ENCODE measurements at regions not wholly inside any gene's neighbourhood (a gene's known extent, or its start where the extent isn't known, plus 50 kb on each side); places are given as distances from the start of the nearest gene placed in this dataset.

- Histone ChIP-seq H3K9me3 (ENCODE audit: control insufficient read depth, low read length) (no peaks in the 10 kb centered on the region), H3K4me3 (ENCODE audit: low read length) (no peak overlapping the region), H3K27me3 (ENCODE audit: control insufficient read depth, insufficient read depth) (no peaks in the 10 kb centered on the region), H3K27ac (ENCODE audit: low read length) (no peak overlapping the region), H3K4me1 (ENCODE audit: control insufficient read depth, insufficient read depth, low read length) (no peaks in the 10 kb centered on the region)
- DNase-seq (no peak), ATAC-seq (no peak)
- intact Hi-C loops (cut with DNase I): no loop called here
- 61% methylated on average over 6 of the region's 6 CpGs for WGBS
These were observed 255.0 kb downstream of the CBLN1 start for GRCh38 chr16:49026566-49027181.

- intact Hi-C loops (cut with DNase I): no loop called here
- H3K9me3 ChIP-seq (ENCODE audit: control insufficient read depth, low read length): no peaks in the 10 kb centered on the region
These were observed 256.7 kb downstream of the CBLN1 start for GRCh38 chr16:49024896-49025295.

GRCh38 chr16:49024016-49024415 lies 257.6 kb downstream of the CBLN1 start:
- DNase-seq (no peak), ATAC-seq (no peak)
- Histone ChIP-seq H3K27ac (ENCODE audit: low read length) (no peak overlapping the region), H3K4me1 (ENCODE audit: control insufficient read depth, insufficient read depth, low read length) (no peaks in the 10 kb centered on the region), H3K4me3 (ENCODE audit: low read length) (no peak overlapping the region), H3K9me3 (ENCODE audit: control insufficient read depth, low read length) (no peaks in the 10 kb centered on the region), H3K27me3 (ENCODE audit: control insufficient read depth, insufficient read depth) (no peaks in the 10 kb centered on the region)
- intact Hi-C loops (cut with DNase I): no loop called here
- WGBS: 90% methylated on average over 7 of the region's 7 CpGs

More at GRCh38 chr16:49024896-49025295, 256.7 kb downstream of the CBLN1 start:
- no peaks in the 10 kb centered on the region for H3K27me3 ChIP-seq (ENCODE audit: control insufficient read depth, insufficient read depth)
- WGBS: 59% methylated on average over 8 of the region's 8 CpGs
- peak in 1 of 3 donors; percentile 41 for DNase-seq
- ATAC-seq: no peak
- no peak overlapping the region for H3K4me3 ChIP-seq (ENCODE audit: low read length)
- H3K4me1 ChIP-seq (ENCODE audit: control insufficient read depth, insufficient read depth, low read length): no peaks in the 10 kb centered on the region
- no peak overlapping the region for H3K27ac ChIP-seq (ENCODE audit: low read length)

GRCh38 chr16:49023050-49023449 lies 258.6 kb downstream of the CBLN1 start:
- ATAC-seq (peak; percentile 37 to 46), DNase-seq (peak in 1 of 3 donors; percentile 54)
- Histone ChIP-seq H3K4me3 (ENCODE audit: low read length) (no peak overlapping the region), H3K27me3 (ENCODE audit: control insufficient read depth, insufficient read depth) (no peaks in the 10 kb centered on the region), H3K9me3 (ENCODE audit: control insufficient read depth, low read length) (no peaks in the 10 kb centered on the region), H3K27ac (ENCODE audit: low read length) (no peak overlapping the region), H3K4me1 (ENCODE audit: control insufficient read depth, insufficient read depth, low read length) (no peaks in the 10 kb centered on the region)
- intact Hi-C loops (cut with DNase I): no loop called here
- 16% methylated on average over 4 of the region's 4 CpGs for WGBS

GRCh38 chr16:49022351-49022963 lies 259.2 kb downstream of the CBLN1 start:
- no peaks in the 10 kb centered on the region for H3K27me3 ChIP-seq (ENCODE audit: control insufficient read depth, insufficient read depth)
- no peaks in the 10 kb centered on the region for H3K4me1 ChIP-seq (ENCODE audit: control insufficient read depth, insufficient read depth, low read length)
- ATAC-seq (no peak), DNase-seq (no peak)
- H3K9me3 ChIP-seq (ENCODE audit: control insufficient read depth, low read length): no peaks in the 10 kb centered on the region
- intact Hi-C loops (cut with DNase I): no loop called here
- H3K27ac ChIP-seq (ENCODE audit: low read length): no peak overlapping the region
- no peak overlapping the region for H3K4me3 ChIP-seq (ENCODE audit: low read length)
- WGBS: 71% methylated on average over 12 of the region's 12 CpGs

- H3K9me3 ChIP-seq (ENCODE audit: control insufficient read depth, low read length): no peaks in the 10 kb centered on the region
- H3K27ac ChIP-seq (ENCODE audit: low read length): no peak overlapping the region
- H3K4me3 ChIP-seq (ENCODE audit: low read length): no peak overlapping the region
- 47% methylated on average over 9 of the region's 9 CpGs for WGBS
- no peaks in the 10 kb centered on the region for H3K4me1 ChIP-seq (ENCODE audit: control insufficient read depth, insufficient read depth, low read length)
- no peaks in the 10 kb centered on the region for H3K27me3 ChIP-seq (ENCODE audit: control insufficient read depth, insufficient read depth)
- ATAC-seq (no peak), DNase-seq (no peak)
- intact Hi-C loops (cut with DNase I): no loop called here
These were observed 260.5 kb downstream of the CBLN1 start for GRCh38 chr16:49021136-49021535.

- DNase-seq: no peak
- no peak for ATAC-seq
- Histone ChIP-seq H3K27ac (ENCODE audit: low read length) (no peak overlapping the region), H3K4me3 (ENCODE audit: low read length) (no peak overlapping the region), H3K9me3 (ENCODE audit: control insufficient read depth, low read length) (no peaks in the 10 kb centered on the region), H3K27me3 (ENCODE audit: control insufficient read depth, insufficient read depth) (no peaks in the 10 kb centered on the region), H3K4me1 (ENCODE audit: control insufficient read depth, insufficient read depth, low read length) (no peaks in the 10 kb centered on the region)
- intact Hi-C loops (cut with DNase I): no loop called here
- WGBS: 43% methylated on average over 5 of the region's 5 CpGs
These were observed 261.2 kb downstream of the CBLN1 start for GRCh38 chr16:49020436-49020835.

- Histone ChIP-seq H3K9me3 (ENCODE audit: control insufficient read depth, low read length) (no peaks in the 10 kb centered on the region), H3K4me1 (ENCODE audit: control insufficient read depth, insufficient read depth, low read length) (no peaks in the 10 kb centered on the region), H3K4me3 (ENCODE audit: low read length) (no peak overlapping the region), H3K27me3 (ENCODE audit: control insufficient read depth, insufficient read depth) (no peaks in the 10 kb centered on the region), H3K27ac (ENCODE audit: low read length) (no peak overlapping the region)
- DNase-seq (no peak), ATAC-seq (no peak)
- WGBS: 69% methylated on average over 13 of the region's 13 CpGs
- intact Hi-C loops (cut with DNase I): no loop called here
These were observed 261.8 kb downstream of the CBLN1 start for GRCh38 chr16:49019831-49020230.

GRCh38 chr16:49019081-49019633 lies 262.5 kb downstream of the CBLN1 start:
- no peak for ATAC-seq
- 22% methylated on average over 14 of the region's 14 CpGs for WGBS
- Histone ChIP-seq H3K27me3 (ENCODE audit: control insufficient read depth, insufficient read depth) (no peaks in the 10 kb centered on the region), H3K27ac (ENCODE audit: low read length) (no peak overlapping the region), H3K9me3 (ENCODE audit: control insufficient read depth, low read length) (no peaks in the 10 kb centered on the region), H3K4me3 (ENCODE audit: low read length) (no peak overlapping the region), H3K4me1 (ENCODE audit: control insufficient read depth, insufficient read depth, low read length) (no peaks in the 10 kb centered on the region)
- intact Hi-C loops (cut with DNase I): no loop called here
- DNase-seq: no peak

GRCh38 chr16:49018259-49018931 lies 263.2 kb downstream of the CBLN1 start:
- H3K27ac ChIP-seq (ENCODE audit: low read length): no peak overlapping the region
- WGBS: 69% methylated on average over 3 of the region's 3 CpGs
- ATAC-seq: no peak
- intact Hi-C loops (cut with DNase I): no loop called here
- H3K4me3 ChIP-seq (ENCODE audit: low read length): no peak overlapping the region
- DNase-seq: no peak
- no peaks in the 10 kb centered on the region for H3K9me3 ChIP-seq (ENCODE audit: control insufficient read depth, low read length)
- no peaks in the 10 kb centered on the region for H3K27me3 ChIP-seq (ENCODE audit: control insufficient read depth, insufficient read depth)
- no peaks in the 10 kb centered on the region for H3K4me1 ChIP-seq (ENCODE audit: control insufficient read depth, insufficient read depth, low read length)

GRCh38 chr16:49017501-49017900 lies 264.1 kb downstream of the CBLN1 start:
- no peak for DNase-seq
- Histone ChIP-seq H3K4me3 (ENCODE audit: low read length) (no peak overlapping the region), H3K27me3 (ENCODE audit: control insufficient read depth, insufficient read depth) (no peaks in the 10 kb centered on the region), H3K27ac (ENCODE audit: low read length) (no peak overlapping the region), H3K9me3 (ENCODE audit: control insufficient read depth, low read length) (no peaks in the 10 kb centered on the region), H3K4me1 (ENCODE audit: control insufficient read depth, insufficient read depth, low read length) (no peaks in the 10 kb centered on the region)
- intact Hi-C loops (cut with DNase I): no loop called here
- no peak for ATAC-seq
- 69% methylated on average over 2 of the region's 2 CpGs for WGBS
